AG09319 (cell line): ENCODE measurements at regions not wholly inside any gene's neighbourhood (a gene's known extent, or its start where the extent isn't known, plus 50 kb on each side); places are given as distances from the start of the nearest gene placed in this dataset.

Experiments used
- DNase-seq: peaks from one replicate; pipeline ENCODE4 v3.0.0-alpha.2; 2010; ENCODE audit warnings: low read depth; ENCODE audit errors: extremely low read depth
- TF ChIP-seq, protein P1 (sequence below): IDR thresholded peaks from 2 replicates; pipeline ENCODE4 v1.5.1; 2011; ENCODE audit warnings: low read depth, mild to moderate bottlenecking, inconsistent platforms, low read length, moderate library complexity

DNA sequence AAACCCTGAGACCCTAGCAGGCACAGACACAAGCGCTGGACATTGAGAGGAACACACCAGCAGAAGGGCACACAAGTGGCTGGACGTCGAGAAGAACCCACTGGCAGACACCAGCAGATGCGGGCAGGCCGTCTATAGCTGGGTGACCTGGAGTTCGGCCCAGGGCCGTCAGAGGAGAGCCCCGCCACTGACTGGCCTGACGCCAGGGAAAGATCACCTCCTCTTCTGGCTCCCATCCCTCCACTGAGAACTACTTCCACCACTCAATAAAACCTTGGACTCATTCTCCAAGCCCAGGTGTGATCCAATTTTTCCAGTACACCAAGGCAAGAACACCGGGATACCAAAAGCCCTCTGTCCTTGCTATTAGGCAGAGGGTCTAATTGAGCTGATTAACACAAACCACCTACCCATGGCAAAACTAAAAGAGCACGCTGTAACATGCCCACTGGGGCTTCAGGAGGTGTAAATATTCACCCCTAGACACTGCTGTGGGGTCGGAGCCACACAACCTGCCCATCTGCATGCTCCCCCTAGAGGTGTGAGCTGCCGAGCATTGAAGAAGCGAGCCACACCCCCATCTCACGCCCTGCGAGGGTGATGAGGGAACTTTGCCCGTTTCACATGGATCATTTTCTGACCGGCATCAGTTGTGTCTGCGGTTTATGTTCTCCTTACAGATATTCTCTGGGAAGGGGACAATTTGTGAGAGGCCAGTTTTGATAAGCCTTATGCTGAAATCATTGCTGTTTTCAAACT is 104.8 kb downstream of the HLX start:
- TF ChIP-seq, protein P1, sequence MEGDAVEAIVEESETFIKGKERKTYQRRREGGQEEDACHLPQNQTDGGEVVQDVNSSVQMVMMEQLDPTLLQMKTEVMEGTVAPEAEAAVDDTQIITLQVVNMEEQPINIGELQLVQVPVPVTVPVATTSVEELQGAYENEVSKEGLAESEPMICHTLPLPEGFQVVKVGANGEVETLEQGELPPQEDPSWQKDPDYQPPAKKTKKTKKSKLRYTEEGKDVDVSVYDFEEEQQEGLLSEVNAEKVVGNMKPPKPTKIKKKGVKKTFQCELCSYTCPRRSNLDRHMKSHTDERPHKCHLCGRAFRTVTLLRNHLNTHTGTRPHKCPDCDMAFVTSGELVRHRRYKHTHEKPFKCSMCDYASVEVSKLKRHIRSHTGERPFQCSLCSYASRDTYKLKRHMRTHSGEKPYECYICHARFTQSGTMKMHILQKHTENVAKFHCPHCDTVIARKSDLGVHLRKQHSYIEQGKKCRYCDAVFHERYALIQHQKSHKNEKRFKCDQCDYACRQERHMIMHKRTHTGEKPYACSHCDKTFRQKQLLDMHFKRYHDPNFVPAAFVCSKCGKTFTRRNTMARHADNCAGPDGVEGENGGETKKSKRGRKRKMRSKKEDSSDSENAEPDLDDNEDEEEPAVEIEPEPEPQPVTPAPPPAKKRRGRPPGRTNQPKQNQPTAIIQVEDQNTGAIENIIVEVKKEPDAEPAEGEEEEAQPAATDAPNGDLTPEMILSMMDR = no peak; the same call in 1 of the 2 replicates
- no peak for DNase-seq

DNA sequence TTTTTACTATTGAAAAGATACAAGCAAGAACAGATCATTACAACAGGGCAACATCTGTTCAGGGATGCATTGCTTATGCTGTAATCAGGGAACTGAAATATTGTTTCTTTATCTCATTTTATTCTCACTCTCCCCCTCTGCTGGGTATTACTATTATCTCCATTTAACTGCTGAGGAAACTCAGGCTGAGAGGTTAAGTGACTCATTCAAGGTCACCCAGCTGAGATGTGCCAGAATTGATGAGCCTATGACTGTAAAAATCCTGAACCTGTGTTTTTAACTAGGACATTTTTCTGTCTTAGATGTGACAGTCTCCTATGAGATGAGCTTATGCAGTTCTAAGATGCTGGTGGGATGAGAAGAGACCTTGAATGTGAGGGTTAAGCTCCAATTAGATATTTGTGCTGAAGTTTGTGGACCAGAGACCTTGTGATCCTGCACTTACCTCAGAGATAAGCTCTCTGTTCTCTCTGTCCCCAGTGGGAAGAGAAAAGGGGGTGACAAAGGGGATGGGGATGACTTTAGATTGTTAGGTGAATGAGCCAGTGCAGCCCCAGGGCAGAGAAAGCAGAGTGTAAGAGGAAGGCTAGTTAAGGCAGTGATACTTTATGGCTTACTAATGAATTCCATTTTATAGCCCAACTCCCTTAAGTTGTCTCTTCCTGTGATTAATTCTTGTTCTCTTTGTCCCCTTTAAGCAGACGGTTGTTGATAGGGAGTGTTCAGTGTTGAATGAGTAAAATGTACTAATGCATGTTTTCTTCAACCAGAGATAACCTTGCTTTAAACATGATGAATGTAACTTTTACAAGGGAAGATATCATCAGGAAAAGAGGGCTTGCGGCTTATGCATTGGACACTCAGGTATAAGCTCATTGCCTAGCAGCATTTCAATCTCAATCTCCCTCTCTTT is 111.4 kb downstream of the HLX start:
- TF ChIP-seq, protein P1 = peak; percentile 17
- DNase-seq = no peak

DNA sequence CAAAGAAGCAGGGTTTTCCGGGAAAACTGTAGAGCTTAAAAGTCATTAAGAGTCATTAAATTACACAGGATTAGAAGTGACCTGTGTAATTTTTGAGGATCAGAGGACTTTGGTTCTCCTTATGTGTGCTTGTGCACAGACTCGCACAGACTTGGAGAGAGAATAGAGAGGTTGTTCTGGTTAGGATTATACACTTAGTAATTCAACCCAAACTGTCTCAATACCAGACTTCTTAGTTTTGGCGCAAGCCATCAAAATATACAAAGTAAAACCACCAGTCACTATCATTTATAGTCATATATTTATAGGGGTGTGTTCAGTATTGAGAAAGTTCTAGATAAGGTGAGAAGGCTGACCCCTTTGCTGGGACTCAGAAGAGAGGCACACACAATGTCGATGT is 112.3 kb downstream of the HLX start:
- no peak for DNase-seq
- TF ChIP-seq, protein P1 = no peak

DNA sequence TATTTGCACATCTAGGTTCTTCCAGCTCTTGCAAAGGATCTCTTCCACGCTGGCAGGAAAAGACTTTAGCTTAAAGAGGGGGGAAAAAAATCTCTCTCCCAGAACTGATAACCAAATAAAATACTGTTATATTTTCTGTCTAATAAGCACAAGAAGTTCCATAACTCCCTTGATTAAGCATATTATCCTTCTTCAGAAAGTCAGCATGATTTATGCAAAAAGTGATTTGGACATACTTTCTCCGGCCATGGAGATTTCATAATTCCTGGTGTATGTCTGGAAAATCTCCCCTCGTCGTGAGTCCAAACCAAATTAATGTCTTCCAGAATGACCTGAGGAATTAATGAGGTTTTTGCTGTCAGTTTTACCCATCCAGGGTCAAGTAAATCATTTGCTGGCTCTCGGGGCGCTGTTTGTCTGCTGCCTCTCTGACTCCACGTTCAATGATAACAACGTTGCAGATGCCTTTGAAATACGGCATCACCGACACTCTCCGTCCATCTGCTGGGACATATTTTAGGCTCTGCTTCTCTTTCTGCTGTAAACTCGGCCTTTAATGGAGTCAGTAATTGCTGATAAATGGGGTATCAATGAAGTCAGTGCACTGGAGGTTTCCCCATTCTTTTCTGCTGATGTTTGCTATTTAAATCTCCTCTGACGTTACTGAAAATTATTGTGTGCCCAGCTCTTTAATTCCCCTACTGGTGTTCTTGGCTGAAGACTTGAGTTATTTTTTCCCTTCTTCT is 112.9 kb downstream of the HLX start:
- DNase-seq = no peak

DNA sequence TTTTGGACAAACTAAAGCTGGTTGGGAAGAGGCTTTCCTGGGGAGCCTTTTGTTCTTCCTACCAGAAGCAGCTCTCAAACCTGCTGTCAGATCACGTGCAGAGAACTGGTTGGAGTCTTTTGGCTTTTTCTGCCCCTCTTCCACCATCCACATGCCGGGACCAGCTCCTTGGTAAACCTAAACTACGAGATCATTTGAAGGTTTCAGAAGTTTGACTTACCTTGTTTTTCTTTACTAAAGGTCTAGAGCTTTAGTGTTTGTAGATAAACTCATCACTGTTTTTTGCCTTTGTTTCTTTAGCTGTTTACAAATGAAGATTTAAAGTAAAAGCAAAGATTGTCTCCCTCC is 113.4 kb downstream of the HLX start:
- DNase-seq = no peak
- TF ChIP-seq, protein P1 = no peak

More for the DNA sequence above, 112.9 kb downstream of the HLX start:
- TF ChIP-seq, protein P1 = no peak

DNA sequence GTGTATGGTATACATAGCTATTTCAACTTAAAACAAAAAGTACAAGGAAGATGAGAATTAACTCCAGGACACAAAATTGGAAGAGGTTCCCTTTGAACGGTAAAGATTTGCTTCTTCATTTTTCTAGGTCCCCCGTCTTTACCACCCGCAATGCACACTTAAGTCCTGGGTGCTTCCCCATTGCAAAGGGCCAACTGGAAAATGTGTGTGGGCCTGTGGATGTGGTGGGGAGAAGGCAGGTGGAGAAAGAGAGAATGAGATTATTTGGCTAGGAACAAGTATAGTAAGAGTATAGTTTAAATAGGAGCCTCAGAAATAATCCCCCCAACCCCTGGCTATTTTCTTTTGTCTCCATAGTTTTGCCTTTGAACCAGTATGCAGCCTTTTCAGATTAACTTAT is 115.4 kb downstream of the HLX start:
- no peak for DNase-seq
- TF ChIP-seq, protein P1 = no peak

DNA sequence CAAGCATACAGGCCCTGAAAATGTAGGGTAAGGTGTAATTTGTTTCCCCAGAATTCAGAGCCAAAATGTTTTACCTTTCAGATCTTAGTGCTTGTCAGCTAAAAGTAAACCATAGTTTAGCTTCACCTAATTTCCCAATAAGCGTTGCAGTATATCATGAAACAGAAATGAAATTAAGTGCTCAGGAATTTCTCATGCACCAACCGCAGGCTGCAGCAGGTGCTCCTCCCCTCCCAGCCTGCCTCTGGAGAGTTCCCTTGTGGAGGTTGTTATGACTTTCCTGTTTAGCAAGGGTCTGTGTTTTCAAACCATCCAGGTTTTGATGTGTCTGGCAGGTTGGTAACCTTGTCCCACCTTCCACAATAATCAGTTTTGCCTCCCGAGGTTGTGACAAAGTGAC is 118.5 kb downstream of the HLX start:
- TF ChIP-seq, protein P1 = no peak
- no peak for DNase-seq
